T47D (cell line): ENCODE measurements at regions not wholly inside any gene's neighbourhood (a gene's known extent, or its start where the extent isn't known, plus 50 kb on each side); places are given as distances from the start of the nearest gene placed in this dataset.

ENCODE experiments used
- DNase-seq, 2 experiments: peaks; one replicate each; pipeline versions ENCODE4 v3.0.0 to v3.0.0-alpha.2; 2011 to 2012; ENCODE audit warnings: low read depth in 1 of 2, low spot score in 1 of 2
- JUND ChIP-seq: IDR thresholded peaks from 2 replicates; pipeline ENCODE4 v1.6.1; 2012; ENCODE audit warnings: low read depth
- in situ Hi-C: cut with HindIII; loops from 2 replicates; pipeline ENCODE4 v1.10.0; 2016; ENCODE audit warnings: low sequenced_read_pairs, low pct_unique_long_range_greater_than_20kb

- TF ChIP-seq JUND: no peak
- no peak for DNase-seq
These were observed 338.0 kb downstream of the RWDD3 start for GRCh38 chr1:95572002-95572401.

GRCh38 chr1:95572962-95573361 is 339.0 kb downstream of the RWDD3 start:
- no peak for DNase-seq
- TF ChIP-seq JUND: no peak
- in situ Hi-C loops: no loop called here

More at GRCh38 chr1:95572002-95572401, 338.0 kb downstream of the RWDD3 start:
- in situ Hi-C loops: no loop called here

GRCh38 chr1:95575291-95575690 is 341.3 kb downstream of the RWDD3 start:
- no peak for TF ChIP-seq JUND
- no peak for DNase-seq
- in situ Hi-C loops: no loop called here

- in situ Hi-C loops: no loop called here
- DNase-seq: no peak
- TF ChIP-seq JUND: no peak
These were observed 344.5 kb downstream of the RWDD3 start for GRCh38 chr1:95578462-95578861.

GRCh38 chr1:95582191-95582590 is 348.2 kb downstream of the RWDD3 start:
- in situ Hi-C loops: no loop called here
- no peak for DNase-seq
- TF ChIP-seq JUND: no peak

GRCh38 chr1:95582746-95583145 is 348.7 kb downstream of the RWDD3 start:
- TF ChIP-seq JUND: no peak
- no peak for DNase-seq
- in situ Hi-C loops: no loop called here

- TF ChIP-seq JUND: no peak
- no peak for DNase-seq
- in situ Hi-C loops: no loop called here
These were observed 349.7 kb downstream of the RWDD3 start for GRCh38 chr1:95583661-95584210.

GRCh38 chr1:95584315-95584714 is 350.3 kb downstream of the RWDD3 start:
- in situ Hi-C loops: no loop called here
- TF ChIP-seq JUND: no peak
- DNase-seq: no peak

- in situ Hi-C loops: no loop called here
- TF ChIP-seq JUND: no peak
- DNase-seq: no peak
These were observed 370.8 kb downstream of the RWDD3 start for GRCh38 chr1:95604771-95605170.

- no peak for DNase-seq
- in situ Hi-C loops: no loop called here
- no peak for TF ChIP-seq JUND
These were observed 380.2 kb downstream of the RWDD3 start for GRCh38 chr1:95614197-95614596.

GRCh38 chr1:95615421-95615820 is 381.4 kb downstream of the RWDD3 start:
- in situ Hi-C loops: no loop called here
- TF ChIP-seq JUND: no peak
- DNase-seq: no peak

GRCh38 chr1:95620076-95620475 is 386.1 kb downstream of the RWDD3 start:
- TF ChIP-seq JUND: no peak
- no peak for DNase-seq
- in situ Hi-C loops: no loop called here

- in situ Hi-C loops: no loop called here
- TF ChIP-seq JUND: no peak
- DNase-seq: no peak
These were observed 388.6 kb downstream of the RWDD3 start for GRCh38 chr1:95622609-95623008.

- in situ Hi-C loops: no loop called here
These were observed 391.2 kb downstream of the RWDD3 start for GRCh38 chr1:95625224-95625623.

More at GRCh38 chr1:95625224-95625623, 391.2 kb downstream of the RWDD3 start:
- TF ChIP-seq JUND: no peak
- no peak for DNase-seq
